CD4-positive, alpha-beta T cell (primary cell): ENCODE measurements at regions not wholly inside any gene's neighbourhood (a gene's known extent, or its start where the extent isn't known, plus 50 kb on each side); places are given as distances from the start of the nearest gene placed in this dataset.

Experiments
- ATAC-seq: fragments of 200-7000 bp; cut with Tn5 transposase; one replicate; pipeline ENCODE4 v1.10.0; 2022; ENCODE audit warnings: mild to moderate bottlenecking; ENCODE audit not compliant: poor library complexity
- CTCF ChIA-PET: fragments of 350-600 bp; sonication (Branson Sonifier 250); formaldehyde crosslinking; loops from one replicate; lab custom pipeline; 2021; ENCODE audit warnings: antibody characterized with exemption, inconsistent platforms; lab: Charles Lee
- POLR2A ChIA-PET: fragments of 350-600 bp; sonication (Branson Sonifier 250); formaldehyde crosslinking; loops from one replicate; lab custom pipeline; 2021; ENCODE audit warnings: antibody characterized with exemption, inconsistent platforms; lab: Charles Lee
- DNase-seq, 14 experiments: peaks; one replicate each; pipeline ENCODE4 v3.0.0-alpha.2; 2013 to 2020; ENCODE audit warnings: mixed read lengths in 2 of 14
- H3K27ac ChIP-seq, 2 donors: one replicate each; pipeline versions ENCODE4 v1.5.1 to v1.7.0; 2013; ENCODE audit warnings: low read length in 2 of 2, low read depth in 1 of 2, mild to moderate bottlenecking in 1 of 2
- H3K27me3 ChIP-seq, 2 experiments: 1 replicate in 1 of 2; 2 replicates in 1 of 2; pipeline versions ENCODE4 v1.6.1 to v1.7.0; 2013; ENCODE audit warnings: low read length in 2 of 2, control low read depth in 1 of 2, mild to moderate bottlenecking in 1 of 2, moderate library complexity in 1 of 2; ENCODE audit not compliant: insufficient read depth in 2 of 2, control insufficient read depth in 1 of 2
- H3K36me3 ChIP-seq: one replicate; pipeline ENCODE4 v1.6.1; 2013; ENCODE audit warnings: low read length, control low read depth; ENCODE audit not compliant: insufficient read depth
- H3K4me1 ChIP-seq: one replicate; pipeline ENCODE4 v1.6.1; 2013; ENCODE audit warnings: low read length, control low read depth; ENCODE audit not compliant: insufficient read depth
- H3K4me3 ChIP-seq: one replicate; pipeline ENCODE4 v1.5.1; 2013; ENCODE audit warnings: mild to moderate bottlenecking, low read length, moderate library complexity
- H3K9me3 ChIP-seq, 2 experiments: 1 replicate in 1 of 2; 2 replicates in 1 of 2; pipeline versions ENCODE4 v1.6.1 to v1.7.0; 2013; ENCODE audit warnings: low read length in 2 of 2, mild to moderate bottlenecking in 2 of 2, control low read depth in 1 of 2, moderate library complexity in 1 of 2; ENCODE audit not compliant: control insufficient read depth in 1 of 2, insufficient read depth in 1 of 2
- H3K27ac Mint-ChIP-seq: one replicate; pipeline ENCODE4 v1.8.0; 2020; ENCODE audit warnings: mixed read lengths
- H3K27me3 Mint-ChIP-seq: one replicate; pipeline ENCODE4 v1.8.0; 2021; ENCODE audit warnings: mixed read lengths
- H3K36me3 Mint-ChIP-seq: one replicate; pipeline ENCODE4 v1.8.0; 2021; ENCODE audit warnings: low read depth, mixed read lengths
- H3K4me1 Mint-ChIP-seq: one replicate; pipeline ENCODE4 v1.8.0; 2021; ENCODE audit warnings: low read depth, mixed read lengths
- H3K4me3 Mint-ChIP-seq: one replicate; pipeline ENCODE4 v1.8.0; 2020; ENCODE audit warnings: mild to moderate bottlenecking, mixed read lengths
- H3K9me3 Mint-ChIP-seq: one replicate; pipeline ENCODE4 v1.8.0; 2020; ENCODE audit warnings: mixed read lengths
- intact Hi-C, 2 experiments: fragments of 100-400 bp; cut with DNase I in 1 of 2; cut with micrococcal nuclease in 1 of 2; formaldehyde crosslinking; loops; one replicate each; pipeline versions ENCODE4 v1.15.1 to v1.9.0; 2023 to 2025; cut with DNase I, micrococcal nuclease
- TF ChIP-seq, protein P1 (sequence below): fragments of 200-600 bp; IDR thresholded peaks from one replicate; pipeline ENCODE4 v1.8.0; 2022; ENCODE audit warnings: antibody characterized with exemption, mild to moderate bottlenecking

DNA sequence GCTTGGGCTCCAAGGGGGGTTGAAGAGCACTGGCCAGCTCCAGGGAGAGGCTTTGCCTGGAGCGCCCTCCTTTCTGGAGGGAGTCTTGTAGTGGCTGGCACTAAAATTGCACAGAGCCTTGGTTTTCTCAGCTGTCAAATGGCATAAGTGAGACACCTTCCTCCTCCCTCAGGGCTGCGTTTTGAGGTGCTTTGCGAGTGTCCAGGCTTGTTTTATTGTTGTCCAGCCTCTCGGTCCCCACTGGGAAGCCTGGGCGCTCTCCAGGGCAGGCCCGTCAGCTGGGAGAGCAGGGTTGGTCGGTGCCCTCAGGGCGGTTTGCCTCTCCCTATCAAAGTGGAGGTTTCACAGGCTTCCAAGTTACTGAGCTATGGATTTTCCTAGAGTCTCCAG, 149.3 kb upstream of the B3GAT1 start:
- Histone ChIP-seq H3K4me1 (no peaks in the 10 kb centered on the region), H3K9me3 (peaks cover 0 to 7% of the 10 kb centered on the region in 2 experiments), H3K27ac (no peak overlapping the region), H3K4me3 (no peak overlapping the region), H3K27me3 (no peaks in the 10 kb centered on the region), H3K36me3 (no peaks in the 10 kb centered on the region)
- ChIA-PET POLR2A (no interaction called here), CTCF (no interaction called here)
- intact Hi-C loops, result no loop called here
- Mint-ChIP-seq H3K4me3 (no peak overlapping the region), H3K27ac (no peak overlapping the region), H3K9me3 (no peaks in the 10 kb centered on the region), H3K36me3 (no peaks in the 10 kb centered on the region), H3K27me3 (peaks cover 5% of the 10 kb centered on the region), H3K4me1 (no peaks in the 10 kb centered on the region)
- ATAC-seq, result no peak
- DNase-seq, result peak in 1 of 14 experiments; percentile 15
- TF ChIP-seq, protein P1, sequence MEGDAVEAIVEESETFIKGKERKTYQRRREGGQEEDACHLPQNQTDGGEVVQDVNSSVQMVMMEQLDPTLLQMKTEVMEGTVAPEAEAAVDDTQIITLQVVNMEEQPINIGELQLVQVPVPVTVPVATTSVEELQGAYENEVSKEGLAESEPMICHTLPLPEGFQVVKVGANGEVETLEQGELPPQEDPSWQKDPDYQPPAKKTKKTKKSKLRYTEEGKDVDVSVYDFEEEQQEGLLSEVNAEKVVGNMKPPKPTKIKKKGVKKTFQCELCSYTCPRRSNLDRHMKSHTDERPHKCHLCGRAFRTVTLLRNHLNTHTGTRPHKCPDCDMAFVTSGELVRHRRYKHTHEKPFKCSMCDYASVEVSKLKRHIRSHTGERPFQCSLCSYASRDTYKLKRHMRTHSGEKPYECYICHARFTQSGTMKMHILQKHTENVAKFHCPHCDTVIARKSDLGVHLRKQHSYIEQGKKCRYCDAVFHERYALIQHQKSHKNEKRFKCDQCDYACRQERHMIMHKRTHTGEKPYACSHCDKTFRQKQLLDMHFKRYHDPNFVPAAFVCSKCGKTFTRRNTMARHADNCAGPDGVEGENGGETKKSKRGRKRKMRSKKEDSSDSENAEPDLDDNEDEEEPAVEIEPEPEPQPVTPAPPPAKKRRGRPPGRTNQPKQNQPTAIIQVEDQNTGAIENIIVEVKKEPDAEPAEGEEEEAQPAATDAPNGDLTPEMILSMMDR, result no peak

DNA sequence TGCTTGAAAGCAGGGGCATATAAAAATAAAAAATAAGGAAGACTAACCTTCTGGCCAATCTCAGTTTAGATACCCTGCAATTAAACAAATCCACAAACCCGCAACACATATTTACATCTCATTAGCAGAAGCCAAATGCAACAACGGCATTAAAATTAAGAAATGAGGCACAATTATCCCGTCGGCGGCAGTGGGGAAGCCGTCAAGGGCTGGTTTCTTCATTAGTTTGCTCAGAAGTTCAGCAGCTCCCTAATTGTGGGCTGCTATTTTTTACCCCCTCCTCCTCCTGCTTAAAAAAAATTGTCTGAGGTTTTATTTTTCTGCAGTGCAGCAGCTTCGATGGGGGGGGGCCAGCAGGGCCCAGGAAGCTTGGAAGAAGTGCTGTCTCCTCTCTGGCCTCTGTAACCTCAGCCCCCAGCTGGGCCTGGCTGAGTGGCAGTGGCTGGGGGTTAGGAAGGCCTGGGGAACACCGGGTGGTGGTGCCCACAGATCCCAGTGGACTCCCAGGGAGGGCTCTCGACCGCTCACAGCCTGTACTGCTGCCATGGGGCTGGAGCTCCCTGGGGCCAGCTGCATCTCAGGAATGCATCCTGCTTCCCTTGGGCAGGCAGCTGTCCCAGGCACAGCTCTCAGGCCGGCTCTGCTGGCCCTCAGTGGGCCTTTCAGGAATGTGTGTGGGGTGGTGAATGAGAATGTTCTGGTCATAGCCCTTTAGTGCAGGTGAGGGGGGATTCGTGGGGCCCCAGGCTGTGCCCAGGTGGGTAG, 148.7 kb upstream of the B3GAT1 start:
- Histone ChIP-seq H3K4me1 (no peaks in the 10 kb centered on the region), H3K36me3 (no peaks in the 10 kb centered on the region), H3K9me3 (peaks cover 0 to 7% of the 10 kb centered on the region in 2 experiments), H3K27me3 (no peaks in the 10 kb centered on the region), H3K4me3 (no peak overlapping the region), H3K27ac (no peak overlapping the region)
- Mint-ChIP-seq H3K36me3 (no peaks in the 10 kb centered on the region), H3K4me1 (no peaks in the 10 kb centered on the region), H3K27ac (no peak overlapping the region), H3K9me3 (no peaks in the 10 kb centered on the region), H3K27me3 (peaks cover 5% of the 10 kb centered on the region), H3K4me3 (no peak overlapping the region)
- intact Hi-C loops, result no loop called here
- TF ChIP-seq, protein P1, result no peak
- ATAC-seq (no peak), DNase-seq (peak in 1 of 14 experiments; percentile 19)
- CTCF ChIA-PET, result no interaction called here
- POLR2A ChIA-PET, result no interaction called here

DNA sequence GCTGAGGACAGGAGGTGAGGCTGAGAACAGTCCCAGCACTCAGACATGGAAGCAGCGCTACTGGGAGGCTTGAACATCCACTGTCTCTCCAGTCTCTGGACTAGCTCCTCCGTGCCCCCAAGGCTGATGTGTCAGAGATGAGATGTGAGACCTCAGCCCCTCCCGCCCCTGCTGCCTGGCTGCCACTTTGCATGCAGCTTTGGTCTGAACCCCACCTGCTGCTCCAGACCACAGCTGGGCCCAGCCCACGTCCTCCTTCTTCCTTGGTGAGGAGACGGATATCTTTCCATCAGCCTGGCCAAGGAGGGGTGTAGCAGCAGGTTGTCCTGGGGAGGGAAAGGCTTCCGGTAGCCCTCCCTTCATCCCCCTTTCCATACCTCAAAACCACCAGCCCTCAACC, 148.0 kb upstream of the B3GAT1 start:
- peaks cover 0 to 7% of the 10 kb centered on the region in 2 experiments for H3K9me3 ChIP-seq
- ChIA-PET POLR2A (no interaction called here), CTCF (no interaction called here)
- no peaks in the 10 kb centered on the region for H3K36me3 ChIP-seq
- H3K36me3 Mint-ChIP-seq, result no peaks in the 10 kb centered on the region
- H3K4me3 Mint-ChIP-seq, result no peak overlapping the region
- intact Hi-C loops, result no loop called here
- H3K27me3 ChIP-seq, result no peaks in the 10 kb centered on the region
- no peaks in the 10 kb centered on the region for H3K4me1 Mint-ChIP-seq
- DNase-seq (peak in 1 of 14 experiments; percentile 24), ATAC-seq (no peak)
- no peaks in the 10 kb centered on the region for H3K4me1 ChIP-seq
- H3K9me3 Mint-ChIP-seq, result no peaks in the 10 kb centered on the region
- TF ChIP-seq, protein P1, result no peak
- H3K27ac ChIP-seq, result no peak overlapping the region
- H3K27me3 Mint-ChIP-seq, result peaks cover 5% of the 10 kb centered on the region
- H3K27ac Mint-ChIP-seq, result no peak overlapping the region
- H3K4me3 ChIP-seq, result no peak overlapping the region
